K562 (cell line): ENCODE measurements at regions not wholly inside any gene's neighbourhood (a gene's known extent, or its start where the extent isn't known, plus 50 kb on each side); places are given as distances from the start of the nearest gene placed in this dataset.

Experiments
- DACH1 ChIP-seq: fragments of 450-650 bp; IDR thresholded peaks from 2 replicates; pipeline ENCODE4 v1.6.1; 2018; ENCODE audit not compliant: partially characterized antibody
- ELF1 ChIP-seq: fragments of 200-800 bp; sonication (Bioruptor generic); IDR thresholded peaks from 2 replicates; pipeline ENCODE4 v1.6.1; 2016; ENCODE audit warnings: missing genetic modification characterization, missing compliant biosample characterization
- GABPB1 ChIP-seq: sonication (generic); formaldehyde crosslinking; IDR thresholded peaks from 2 replicates; pipeline ENCODE4 v1.8.0; 2022; ENCODE audit warnings: mild to moderate bottlenecking, missing genetic modification reagents
- GATAD2B ChIP-seq: fragments of 450-650 bp; IDR thresholded peaks from 2 replicates; pipeline ENCODE4 v1.6.1; 2017; ENCODE audit warnings: mild to moderate bottlenecking, borderline replicate concordance
- JUN ChIP-seq, 2 experiments: sonication (generic) in 1 of 2; formaldehyde crosslinking in 1 of 2; IDR thresholded peaks; 2 replicates each; pipeline versions ENCODE4 v1.6.1 to v1.8.0; 2012 to 2022; ENCODE audit warnings: borderline replicate concordance in 2 of 2, mild to moderate bottlenecking in 2 of 2, improper control_type of control experiment in 1 of 2, low read depth in 1 of 2, low read length in 1 of 2, missing genetic modification reagents in 1 of 2
- JUND ChIP-seq, 2 experiments: IDR thresholded peaks; 2 replicates in 1 of 2; 3 replicates in 1 of 2; pipeline ENCODE4 v1.6.1; 2011; ENCODE audit warnings: borderline replicate concordance in 2 of 2, low read depth in 2 of 2, low read length in 2 of 2, improper control_type of control experiment in 1 of 2, missing biosample characterization in 1 of 2, missing genetic modification characterization in 1 of 2, missing genetic modification reagents in 1 of 2
- PHTF2 ChIP-seq: fragments of 250-450 bp; sonication (Bioruptor Pico); IDR thresholded peaks from 2 replicates; pipeline ENCODE4 v1.5.0; 2021; ENCODE audit warnings: mild to moderate bottlenecking
- SRF ChIP-seq, 2 experiments: fragments of 250-450, 450-650 bp in 1 of 2; sonication (Bioruptor Pico) in 1 of 2; sonication (generic) in 1 of 2; formaldehyde crosslinking; IDR thresholded peaks; 2 replicates each; pipeline versions ENCODE4 v1.5.0 to v1.5.1; 2020 to 2022; ENCODE audit warnings: mild to moderate bottlenecking in 1 of 2, missing genetic modification reagents in 1 of 2
- ZNF282 ChIP-seq: sonication (generic); formaldehyde crosslinking; IDR thresholded peaks from 2 replicates; pipeline ENCODE4 v1.8.1; 2023; ENCODE audit warnings: missing genetic modification reagents
- ZNF436 ChIP-seq: fragments of 250-450, 450-650 bp; sonication (Bioruptor Pico); formaldehyde crosslinking; IDR thresholded peaks from 2 replicates; pipeline ENCODE4 v1.7.0; 2020; ENCODE audit warnings: mild to moderate bottlenecking
- ZNF778 ChIP-seq: fragments of 450-650 bp; formaldehyde crosslinking; IDR thresholded peaks from 2 replicates; pipeline ENCODE4 v1.4.0; 2020; ENCODE audit warnings: mild to moderate bottlenecking, moderate library complexity
- TF ChIP-seq, protein P1 (sequence below): fragments of 450-650 bp; formaldehyde crosslinking; IDR thresholded peaks from 2 replicates; pipeline ENCODE4 v1.4.0; 2020; ENCODE audit warnings: mild to moderate bottlenecking
- TF ChIP-seq, protein P2 (sequence below): sonication (generic); formaldehyde crosslinking; IDR thresholded peaks from 2 replicates; pipeline ENCODE4 v1.8.0; 2022; ENCODE audit warnings: mild to moderate bottlenecking, missing genetic modification reagents

DNA sequence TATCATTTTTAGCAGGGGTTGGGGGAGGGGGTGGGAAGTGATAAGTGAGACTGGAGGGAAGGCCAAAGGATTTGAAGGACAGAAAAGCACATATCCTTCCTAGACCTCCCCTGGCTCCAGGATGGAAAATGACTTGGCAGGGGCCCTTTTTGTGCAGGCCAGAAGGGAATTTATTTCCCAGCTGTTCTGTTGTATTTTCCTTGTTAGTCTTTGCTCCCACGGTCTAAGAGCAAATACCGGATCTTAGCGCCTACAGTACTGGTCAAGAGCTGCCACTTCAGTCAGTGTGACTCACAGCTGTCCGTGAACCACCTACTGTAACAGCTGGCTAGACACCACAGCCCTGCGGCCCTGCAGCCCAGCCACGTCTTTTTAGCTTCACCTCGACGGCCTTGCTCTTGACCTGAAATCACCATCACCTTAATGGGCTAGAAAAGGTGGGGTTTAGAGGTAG, 51.0 kb upstream of the ERRFI1 start (continued):
- TF ChIP-seq JUND (IDR thresholded peaks at IDR 0.05; ENCODE audit: borderline replicate concordance, low read depth, low read length) (peak; percentile 54; the same call in 1 of the 2 replicates), JUND (tag; IDR thresholded peaks at IDR 0.05; ENCODE audit: borderline replicate concordance, low read depth, low read length) (no peak), ZNF778 (no peak), PHTF2 (CRISPR knock-in tag) (no peak), GABPB1 (CRISPR knock-in tag) (no peak), SRF (CRISPR knock-in tag; IDR thresholded peaks at IDR 0.05) (no peak), ZNF282 (CRISPR knock-in tag) (no peak), GATAD2B (0 out of 2 replicates have a peak, but pooled peaks have one; percentile 31), ELF1 (no peak), DACH1 (peak; percentile 56), ZNF436 (CRISPR knock-in tag) (no peak), JUN (IDR thresholded peaks at IDR 0.05; ENCODE audit: borderline replicate concordance, low read depth, low read length) (peak; percentile 33; the same call in 1 of the 2 replicates), JUN (CRISPR knock-in tag; IDR thresholded peaks at IDR 0.05; ENCODE audit: borderline replicate concordance) (no peak)
- TF ChIP-seq, protein P1, sequence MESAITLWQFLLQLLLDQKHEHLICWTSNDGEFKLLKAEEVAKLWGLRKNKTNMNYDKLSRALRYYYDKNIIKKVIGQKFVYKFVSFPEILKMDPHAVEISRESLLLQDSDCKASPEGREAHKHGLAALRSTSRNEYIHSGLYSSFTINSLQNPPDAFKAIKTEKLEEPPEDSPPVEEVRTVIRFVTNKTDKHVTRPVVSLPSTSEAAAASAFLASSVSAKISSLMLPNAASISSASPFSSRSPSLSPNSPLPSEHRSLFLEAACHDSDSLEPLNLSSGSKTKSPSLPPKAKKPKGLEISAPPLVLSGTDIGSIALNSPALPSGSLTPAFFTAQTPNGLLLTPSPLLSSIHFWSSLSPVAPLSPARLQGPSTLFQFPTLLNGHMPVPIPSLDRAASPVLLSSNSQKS (CRISPR knock-in tag): no peak
- TF ChIP-seq, protein P2, sequence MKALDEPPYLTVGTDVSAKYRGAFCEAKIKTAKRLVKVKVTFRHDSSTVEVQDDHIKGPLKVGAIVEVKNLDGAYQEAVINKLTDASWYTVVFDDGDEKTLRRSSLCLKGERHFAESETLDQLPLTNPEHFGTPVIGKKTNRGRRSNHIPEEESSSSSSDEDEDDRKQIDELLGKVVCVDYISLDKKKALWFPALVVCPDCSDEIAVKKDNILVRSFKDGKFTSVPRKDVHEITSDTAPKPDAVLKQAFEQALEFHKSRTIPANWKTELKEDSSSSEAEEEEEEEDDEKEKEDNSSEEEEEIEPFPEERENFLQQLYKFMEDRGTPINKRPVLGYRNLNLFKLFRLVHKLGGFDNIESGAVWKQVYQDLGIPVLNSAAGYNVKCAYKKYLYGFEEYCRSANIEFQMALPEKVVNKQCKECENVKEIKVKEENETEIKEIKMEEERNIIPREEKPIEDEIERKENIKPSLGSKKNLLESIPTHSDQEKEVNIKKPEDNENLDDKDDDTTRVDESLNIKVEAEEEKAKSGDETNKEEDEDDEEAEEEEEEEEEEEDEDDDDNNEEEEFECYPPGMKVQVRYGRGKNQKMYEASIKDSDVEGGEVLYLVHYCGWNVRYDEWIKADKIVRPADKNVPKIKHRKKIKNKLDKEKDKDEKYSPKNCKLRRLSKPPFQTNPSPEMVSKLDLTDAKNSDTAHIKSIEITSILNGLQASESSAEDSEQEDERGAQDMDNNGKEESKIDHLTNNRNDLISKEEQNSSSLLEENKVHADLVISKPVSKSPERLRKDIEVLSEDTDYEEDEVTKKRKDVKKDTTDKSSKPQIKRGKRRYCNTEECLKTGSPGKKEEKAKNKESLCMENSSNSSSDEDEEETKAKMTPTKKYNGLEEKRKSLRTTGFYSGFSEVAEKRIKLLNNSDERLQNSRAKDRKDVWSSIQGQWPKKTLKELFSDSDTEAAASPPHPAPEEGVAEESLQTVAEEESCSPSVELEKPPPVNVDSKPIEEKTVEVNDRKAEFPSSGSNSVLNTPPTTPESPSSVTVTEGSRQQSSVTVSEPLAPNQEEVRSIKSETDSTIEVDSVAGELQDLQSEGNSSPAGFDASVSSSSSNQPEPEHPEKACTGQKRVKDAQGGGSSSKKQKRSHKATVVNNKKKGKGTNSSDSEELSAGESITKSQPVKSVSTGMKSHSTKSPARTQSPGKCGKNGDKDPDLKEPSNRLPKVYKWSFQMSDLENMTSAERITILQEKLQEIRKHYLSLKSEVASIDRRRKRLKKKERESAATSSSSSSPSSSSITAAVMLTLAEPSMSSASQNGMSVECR (CRISPR knock-in tag): no peak
